Ovary (tissue), 7 donors: ENCODE measurements at regions not wholly inside any gene's neighbourhood (a gene's known extent, or its start where the extent isn't known, plus 50 kb on each side); places are given as distances from the start of the nearest gene placed in this dataset.

Experiments
- DNase-seq, 5 donors: peaks; one replicate each; pipeline ENCODE4 v3.0.0-alpha.2; 2019 to 2020
- H3K27ac ChIP-seq, 2 donors: fragments of 200-600 bp; one replicate each; pipeline versions ENCODE4 v1.5.1 to v1.8.0; 2019 to 2022
- H3K27me3 ChIP-seq: fragments of 200-600 bp; one replicate; pipeline ENCODE4 v1.8.0; 2022
- H3K36me3 ChIP-seq: fragments of 200-600 bp; sonication (generic); one replicate; pipeline ENCODE4 v1.5.1; 2019
- H3K4me1 ChIP-seq: one replicate; pipeline ENCODE4 v1.8.1; 2013; ENCODE audit warnings: mild to moderate bottlenecking, moderate library complexity; ENCODE audit not compliant: insufficient read depth
- H3K4me3 ChIP-seq: fragments of 200-600 bp; sonication (generic); one replicate; pipeline ENCODE4 v1.5.1; 2017
- H3K9me3 ChIP-seq, 2 donors: fragments of 200-600 bp in 1 of 2; sonication (generic) in 1 of 2; one replicate each; pipeline versions ENCODE4 v1.5.1 to v1.8.1; 2013 to 2019; ENCODE audit warnings: mild to moderate bottlenecking in 1 of 2, moderate library complexity in 1 of 2
- EP300 ChIP-seq: sonication (generic); formaldehyde crosslinking; IDR thresholded peaks from one replicate; pipeline ENCODE4 v1.6.1; 2017; ENCODE audit warnings: antibody characterized with exemption
- POLR2A ChIP-seq: fragments of 450-650 bp; IDR thresholded peaks from one replicate; pipeline ENCODE4 v1.6.1; 2017; ENCODE audit warnings: antibody characterized with exemption, mild to moderate bottlenecking, moderate library complexity
- WGBS, 3 donors: extraction: QIAGEN DNeasy Blood & Tissue Kit in 1 of 3; methylation state at CpG; one replicate each; pipeline versions ENCODE4 v1.1.5 to v1.1.7; 2013 to 2017; 5-methylcytosine and 5-hydroxymethylcytosine counted together
- intact Hi-C, 4 donors: fragments of 100-400 bp; cut with DNase I; formaldehyde crosslinking; loops; one replicate each; pipeline versions ENCODE4 v1.11.0 to v1.15.1; 2022 to 2023
- TF ChIP-seq, protein P1 (sequence below), 3 donors: fragments of 450-650 bp in 2 of 3; fragments of 200-600 bp in 1 of 3; IDR thresholded peaks; one replicate each; pipeline versions ENCODE4 v1.5.1 to v1.8.0; 2016 to 2022; ENCODE audit warnings: antibody characterized with exemption in 3 of 3, mild to moderate bottlenecking in 1 of 3
- donor health status: DM: no; HTN: no; CAD: no; lungs with moderate emphysema.
- donor health status: DM: no; HTN: no; CAD: no.
- donor health status: Bipolar disorder and iron deficiency.
- donor health status: DM: no; HTN: no; CAD: no.
- donor health status: DM: yes; HTN: yes; CAD: no.

DNA sequence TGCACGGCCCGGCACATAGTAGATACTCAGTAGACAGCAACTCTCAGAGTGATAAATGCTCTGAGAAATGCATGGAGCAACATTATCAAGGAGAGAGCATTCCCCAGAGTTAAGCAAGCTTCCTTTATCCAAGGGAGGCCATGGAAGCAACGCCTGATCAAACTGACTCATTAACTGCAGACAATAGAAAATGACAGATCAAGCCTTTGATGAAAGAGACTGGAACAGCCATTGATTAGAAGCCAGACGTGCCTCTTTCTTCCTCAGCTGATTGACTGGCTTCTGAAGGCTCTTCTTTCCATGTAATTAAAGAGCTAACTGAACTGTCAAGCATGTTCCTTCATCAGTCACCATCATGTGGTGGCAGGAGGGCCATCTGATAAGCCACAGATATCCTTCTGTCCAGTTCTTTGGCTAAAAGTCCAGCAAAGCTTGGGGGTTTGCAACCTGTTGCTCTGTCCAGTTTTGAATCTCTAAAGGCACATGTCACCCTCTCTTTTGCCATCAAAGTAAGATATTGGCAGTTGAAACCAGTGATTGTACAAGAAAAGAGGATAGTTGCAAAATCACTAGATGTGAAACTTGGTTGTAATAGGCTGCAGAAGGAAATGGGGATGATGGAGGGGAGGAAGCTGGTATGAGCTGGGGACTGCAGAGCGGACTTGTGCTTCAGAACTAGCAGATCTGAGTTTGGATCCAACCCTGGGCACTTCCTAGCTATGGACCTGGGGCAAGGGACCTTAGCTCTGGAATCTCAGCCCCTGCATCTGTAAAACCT is 188.0 kb downstream of the HAPSTR1 start:
- intact Hi-C loops: no loop called here
- no peaks in the 10 kb centered on the region for H3K4me1 ChIP-seq
- WGBS, 3 donors: 53 to 77% (median 59%) methylated on average over 5 of the region's 5 CpGs

DNA sequence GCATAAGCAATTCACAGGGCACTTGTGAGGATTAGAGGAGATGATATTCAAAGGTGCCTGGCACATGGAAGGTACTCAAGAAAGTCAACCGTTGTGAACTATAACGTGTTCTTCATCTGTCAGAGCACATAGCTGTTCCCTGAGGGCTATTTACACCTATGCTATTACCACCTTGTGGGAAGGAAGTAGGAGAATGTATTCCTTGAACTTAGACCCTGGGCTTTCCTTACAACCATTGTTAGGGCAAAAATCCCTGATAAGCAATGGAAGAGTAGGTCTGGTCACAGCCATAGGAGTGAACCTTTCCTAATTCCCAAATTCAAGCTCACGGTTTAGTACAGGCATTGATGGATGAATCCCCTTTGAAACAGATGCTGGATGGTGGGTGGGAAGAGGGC is 188.6 kb downstream of the HAPSTR1 start:
- intact Hi-C loops: no loop called here
- Histone ChIP-seq H3K27ac (no peak overlapping the region), H3K36me3 (no peaks in the 10 kb centered on the region), H3K4me3 (no peak overlapping the region), H3K9me3 (no peaks in the 10 kb centered on the region), H3K27me3 (no peaks in the 10 kb centered on the region), H3K4me1 (no peaks in the 10 kb centered on the region)
- TF ChIP-seq, protein P1, sequence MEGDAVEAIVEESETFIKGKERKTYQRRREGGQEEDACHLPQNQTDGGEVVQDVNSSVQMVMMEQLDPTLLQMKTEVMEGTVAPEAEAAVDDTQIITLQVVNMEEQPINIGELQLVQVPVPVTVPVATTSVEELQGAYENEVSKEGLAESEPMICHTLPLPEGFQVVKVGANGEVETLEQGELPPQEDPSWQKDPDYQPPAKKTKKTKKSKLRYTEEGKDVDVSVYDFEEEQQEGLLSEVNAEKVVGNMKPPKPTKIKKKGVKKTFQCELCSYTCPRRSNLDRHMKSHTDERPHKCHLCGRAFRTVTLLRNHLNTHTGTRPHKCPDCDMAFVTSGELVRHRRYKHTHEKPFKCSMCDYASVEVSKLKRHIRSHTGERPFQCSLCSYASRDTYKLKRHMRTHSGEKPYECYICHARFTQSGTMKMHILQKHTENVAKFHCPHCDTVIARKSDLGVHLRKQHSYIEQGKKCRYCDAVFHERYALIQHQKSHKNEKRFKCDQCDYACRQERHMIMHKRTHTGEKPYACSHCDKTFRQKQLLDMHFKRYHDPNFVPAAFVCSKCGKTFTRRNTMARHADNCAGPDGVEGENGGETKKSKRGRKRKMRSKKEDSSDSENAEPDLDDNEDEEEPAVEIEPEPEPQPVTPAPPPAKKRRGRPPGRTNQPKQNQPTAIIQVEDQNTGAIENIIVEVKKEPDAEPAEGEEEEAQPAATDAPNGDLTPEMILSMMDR (IDR thresholded peaks at IDR 0.05): no peak
- TF ChIP-seq EP300 (no peak), POLR2A (no peak)
- DNase-seq: no peak
- WGBS, 3 donors: 82 to 85% (median 84%) methylated on average over 3 of the region's 3 CpGs

More for the DNA sequence above, 188.0 kb downstream of the HAPSTR1 start:
- no peaks in the 10 kb centered on the region for H3K36me3 ChIP-seq
- no peaks in the 10 kb centered on the region for H3K9me3 ChIP-seq
- no peaks in the 10 kb centered on the region for H3K27me3 ChIP-seq
- DNase-seq: no peak
- H3K27ac ChIP-seq: no peak overlapping the region
- TF ChIP-seq, protein P1 (IDR thresholded peaks at IDR 0.05): no peak
- no peak for TF ChIP-seq EP300
- no peak for TF ChIP-seq POLR2A
- no peak overlapping the region for H3K4me3 ChIP-seq

DNA sequence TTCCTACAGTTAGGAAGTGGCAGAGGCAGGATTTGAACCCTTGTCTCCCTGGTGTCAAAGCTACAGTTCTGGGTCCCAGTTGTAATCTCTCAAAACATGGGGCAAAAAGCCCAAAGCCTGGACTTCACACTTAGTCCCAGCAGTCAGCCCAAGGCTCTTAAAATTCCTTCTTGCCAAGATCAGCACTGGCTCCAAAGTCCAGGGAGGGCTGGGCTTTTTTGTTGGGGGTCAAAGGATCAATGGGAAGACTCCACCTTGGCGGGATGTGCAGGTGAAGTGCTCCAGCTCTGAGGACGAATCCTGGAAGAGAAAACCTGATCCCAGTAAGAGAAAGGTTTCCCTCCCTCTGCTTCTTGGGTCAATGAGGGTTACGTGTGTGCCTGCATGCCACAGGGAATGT is 195.5 kb downstream of the HAPSTR1 start:
- DNase-seq: no peak
- H3K36me3 ChIP-seq: no peaks in the 10 kb centered on the region
- no peak overlapping the region for H3K4me3 ChIP-seq
- H3K27me3 ChIP-seq: no peaks in the 10 kb centered on the region
- H3K4me1 ChIP-seq: no peaks in the 10 kb centered on the region
- no peaks in the 10 kb centered on the region for H3K9me3 ChIP-seq
- no peak overlapping the region for H3K27ac ChIP-seq
- 51 to 64% (median 60%) methylated on average over 3 of the region's 3 CpGs for WGBS, 3 donors
- no peak for TF ChIP-seq POLR2A
- no peak for TF ChIP-seq EP300
- TF ChIP-seq, protein P1 (IDR thresholded peaks at IDR 0.05): no peak
- intact Hi-C loops: no loop called here

DNA sequence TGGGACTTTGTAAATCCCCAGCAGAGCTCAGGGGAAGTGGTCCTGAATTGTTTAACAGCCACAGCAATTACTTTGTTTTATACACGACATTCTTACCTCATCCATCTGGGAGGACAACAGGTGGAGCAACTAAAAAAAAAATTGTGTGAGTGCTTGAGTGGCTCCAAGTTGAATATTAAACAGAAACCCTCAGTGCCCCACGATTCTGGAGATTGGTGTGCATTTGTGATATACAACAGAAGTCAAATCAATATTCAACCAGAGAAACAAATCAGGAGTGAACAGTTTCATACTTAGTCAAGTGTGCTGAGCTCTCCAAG is 204.8 kb downstream of the HAPSTR1 start:
- 27 to 36% (median 31%) methylated on average over 2 of the region's 2 CpGs for WGBS, 3 donors
- intact Hi-C loops: no loop called here
- TF ChIP-seq, protein P1 (IDR thresholded peaks at IDR 0.05): no peak
- TF ChIP-seq EP300 (no peak), POLR2A (no peak)

More for the DNA sequence above, 204.8 kb downstream of the HAPSTR1 start:
- no peaks in the 10 kb centered on the region for H3K9me3 ChIP-seq
- DNase-seq: no peak
- H3K27me3 ChIP-seq: no peaks in the 10 kb centered on the region
- H3K36me3 ChIP-seq: no peaks in the 10 kb centered on the region
- H3K4me3 ChIP-seq: no peak overlapping the region
- no peaks in the 10 kb centered on the region for H3K4me1 ChIP-seq
- H3K27ac ChIP-seq: no peak overlapping the region
